NB4 (cell line): ENCODE measurements at regions not wholly inside any gene's neighbourhood (a gene's known extent, or its start where the extent isn't known, plus 50 kb on each side); places are given as distances from the start of the nearest gene placed in this dataset.

ENCODE experiments used
- CTCF ChIP-seq: IDR thresholded peaks from one replicate; pipeline ENCODE4 v1.5.1; 2012; ENCODE audit warnings: low read depth, low read length
- MAX ChIP-seq: IDR thresholded peaks from 2 replicates; pipeline ENCODE4 v1.6.1; 2011; ENCODE audit warnings: low read depth, low read length

GRCh38 chr7:156236181-156236889, 404.2 kb upstream of the RNF32 start:
- TF ChIP-seq CTCF = no peak
- no peak for TF ChIP-seq MAX
